ENCODE measurements at regions not wholly inside any gene's neighbourhood (a gene's known extent, or its start where the extent isn't known, plus 50 kb on each side); places are given as distances from the start of the nearest gene placed in this dataset.
"Not testable (repeated sequence)": the region's sequence is repeated elsewhere in the genome, so short reads cannot be mapped to it uniquely, and the experiment has no call there.

- DNase-seq (ENCODE audit: low read depth), result no peak
These were observed 109.7 kb upstream of the SYT6 start for GRCh38 chr1:114263343-114263742.

GRCh38 chr1:114262337-114262736, 108.7 kb upstream of the SYT6 start:
- no peak for DNase-seq (ENCODE audit: low read depth)

GRCh38 chr1:114260805-114261484, 107.3 kb upstream of the SYT6 start:
- no peak for DNase-seq (ENCODE audit: low read depth)

- DNase-seq (ENCODE audit: low read depth), result no peak
These were observed 106.0 kb upstream of the SYT6 start for GRCh38 chr1:114259511-114260160.

DNA sequence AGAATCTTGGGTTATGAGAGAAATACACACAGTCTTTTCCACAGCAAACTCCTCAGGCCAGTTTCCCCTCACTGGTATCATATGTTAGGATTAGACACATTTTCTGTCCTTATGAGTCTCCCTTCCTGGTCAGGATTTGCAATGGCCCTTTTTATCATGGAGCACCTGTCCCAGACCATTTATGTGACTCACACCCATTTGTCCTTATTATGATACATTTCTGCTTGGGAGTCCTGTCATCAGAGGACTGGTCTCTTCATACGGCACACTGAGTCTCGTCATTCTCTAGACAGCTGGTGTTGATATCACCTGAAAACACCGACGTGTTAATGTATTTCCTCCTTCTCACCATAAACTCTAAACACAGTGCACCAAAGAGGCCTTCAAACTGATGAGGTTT, 105.0 kb upstream of the SYT6 start:
- no peak for DNase-seq (ENCODE audit: low read depth)

DNA sequence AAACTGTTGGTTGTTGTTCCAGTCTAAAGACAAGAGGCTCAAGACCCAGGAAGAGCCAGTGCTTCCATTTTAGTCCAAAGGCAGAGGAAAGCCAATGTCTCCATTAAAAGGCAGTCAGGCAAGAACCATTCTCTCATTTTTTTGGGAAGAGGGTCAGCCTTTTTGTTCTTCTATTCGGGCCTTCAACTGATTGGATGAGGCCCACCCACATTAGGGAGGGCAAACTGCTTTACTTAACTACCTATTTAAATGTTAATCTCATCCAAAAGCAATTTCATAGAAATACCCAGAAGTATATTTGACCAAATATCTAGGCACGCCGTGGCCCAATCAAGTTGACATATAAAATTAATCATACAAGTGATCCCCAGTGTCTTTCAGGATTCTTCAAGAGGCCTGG, 104.4 kb upstream of the SYT6 start:
- DNase-seq (ENCODE audit: low read depth), result no peak

- no peak for DNase-seq (ENCODE audit: low read depth)
These were observed 103.9 kb upstream of the SYT6 start for GRCh38 chr1:114257554-114257953.

DNA sequence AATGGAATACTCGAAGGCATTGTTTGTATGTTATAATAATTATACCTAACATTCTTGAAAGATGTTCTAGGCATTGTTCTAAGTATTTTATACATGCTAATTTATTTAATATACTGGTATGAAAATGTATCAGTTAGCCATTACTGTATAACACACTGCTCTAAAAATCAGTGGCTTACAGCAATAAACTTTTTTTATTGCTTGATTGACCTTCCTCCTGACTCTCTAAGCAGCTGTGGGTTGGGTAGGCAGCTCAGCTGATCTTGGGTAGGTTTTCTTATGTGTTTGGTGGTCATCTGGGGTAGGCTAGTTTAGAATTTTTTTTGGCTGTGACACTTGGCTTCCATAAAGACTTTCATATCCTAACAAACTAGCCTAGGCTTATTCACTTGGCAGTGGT, 100.2 kb upstream of the SYT6 start:
- no peak for DNase-seq (ENCODE audit: low read depth)

- DNase-seq (ENCODE audit: low read depth), result no peak
These were observed 97.9 kb upstream of the SYT6 start for GRCh38 chr1:114251573-114251939.

- DNase-seq (ENCODE audit: low read depth), result no peak
These were observed 97.3 kb upstream of the SYT6 start for GRCh38 chr1:114250683-114251572.

DNA sequence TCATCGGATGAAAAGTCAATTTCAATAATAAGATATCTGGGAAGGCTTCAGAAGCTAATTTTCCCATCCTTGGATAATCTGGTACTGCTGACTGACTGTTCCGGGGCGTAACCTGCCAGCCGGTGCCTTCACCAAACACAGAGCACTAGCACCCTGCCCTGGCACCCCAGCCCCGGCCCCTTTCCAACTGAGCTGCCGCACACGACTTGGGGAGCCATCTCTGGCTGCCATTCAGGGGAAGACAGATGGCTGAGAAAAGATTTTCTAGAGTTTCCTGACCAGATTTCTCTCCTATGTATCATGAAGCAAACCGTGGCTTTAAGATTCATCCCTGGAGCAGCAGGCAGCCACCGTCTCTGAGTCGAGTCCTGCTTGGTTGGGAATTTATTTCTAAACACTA, 96.0 kb upstream of the SYT6 start:
- no peak for DNase-seq (ENCODE audit: low read depth)

- DNase-seq (ENCODE audit: low read depth), result no peak
These were observed 94.5 kb upstream of the SYT6 start for GRCh38 chr1:114248162-114248561.

GRCh38 chr1:114242531-114243210, 89.0 kb upstream of the SYT6 start:
- DNase-seq (ENCODE audit: low read depth), result not testable (repeated sequence)

GRCh38 chr1:114238053-114238452, 84.4 kb upstream of the SYT6 start:
- DNase-seq (ENCODE audit: low read depth), result no peak

DNA sequence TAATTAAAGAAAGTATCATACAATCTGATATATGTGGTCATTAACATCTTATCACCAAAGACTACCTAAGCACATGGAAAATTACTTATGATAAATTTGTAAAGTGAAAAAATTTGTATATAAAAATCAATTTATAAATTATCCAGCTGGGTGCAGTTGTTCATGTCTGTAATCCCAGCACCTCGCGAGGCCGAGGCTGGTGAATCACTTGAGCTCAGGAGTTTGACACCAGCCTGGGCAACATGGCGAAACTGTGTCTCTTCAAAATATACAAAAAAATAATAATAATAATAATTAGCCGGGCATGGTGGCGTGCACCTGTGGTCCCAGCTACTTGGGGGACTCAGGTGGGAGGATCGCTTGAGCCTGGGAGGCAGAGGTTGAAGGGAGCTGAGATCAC, 82.8 kb upstream of the SYT6 start:
- DNase-seq (ENCODE audit: low read depth), result no peak

DNA sequence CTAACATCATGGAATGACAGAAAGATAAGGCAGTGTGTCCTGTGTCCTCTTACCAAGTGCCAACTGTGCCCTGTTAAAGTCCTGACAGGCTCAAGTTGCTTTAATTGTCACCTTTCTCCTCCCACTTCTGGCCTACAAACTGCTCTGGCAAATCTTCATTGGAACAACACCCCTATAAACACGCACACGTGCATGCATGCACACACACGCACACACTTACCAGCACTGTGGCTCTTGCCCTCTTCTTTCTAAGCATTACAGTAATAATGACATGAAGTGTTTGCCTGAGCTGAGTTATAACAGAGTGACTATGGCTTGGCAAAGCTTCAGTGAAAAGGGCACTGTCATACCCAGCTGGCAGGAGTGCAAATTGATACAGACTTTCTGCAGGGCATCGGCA, 82.3 kb upstream of the SYT6 start:
- DNase-seq (ENCODE audit: low read depth), result no peak

DNA sequence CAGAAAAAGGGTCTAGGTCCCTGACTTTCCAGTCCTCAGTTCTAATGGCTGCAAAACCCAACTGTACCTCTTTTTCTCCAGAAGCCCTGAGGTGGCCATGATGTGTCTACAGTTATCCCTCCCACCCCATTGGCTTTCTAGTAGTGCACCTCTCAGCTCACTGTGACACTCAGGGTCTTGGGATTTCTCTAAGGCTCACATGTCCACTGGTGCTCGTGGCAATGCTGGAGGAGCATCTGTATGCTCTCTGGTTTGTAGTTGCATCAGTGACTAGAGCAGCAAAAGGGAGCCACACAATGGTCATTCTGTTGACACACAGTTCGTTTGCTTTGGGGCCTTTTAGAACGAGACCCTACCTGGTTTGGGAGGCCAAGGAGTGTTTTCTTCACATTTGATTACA, 81.6 kb upstream of the SYT6 start:
- DNase-seq (ENCODE audit: low read depth), result no peak

DNA sequence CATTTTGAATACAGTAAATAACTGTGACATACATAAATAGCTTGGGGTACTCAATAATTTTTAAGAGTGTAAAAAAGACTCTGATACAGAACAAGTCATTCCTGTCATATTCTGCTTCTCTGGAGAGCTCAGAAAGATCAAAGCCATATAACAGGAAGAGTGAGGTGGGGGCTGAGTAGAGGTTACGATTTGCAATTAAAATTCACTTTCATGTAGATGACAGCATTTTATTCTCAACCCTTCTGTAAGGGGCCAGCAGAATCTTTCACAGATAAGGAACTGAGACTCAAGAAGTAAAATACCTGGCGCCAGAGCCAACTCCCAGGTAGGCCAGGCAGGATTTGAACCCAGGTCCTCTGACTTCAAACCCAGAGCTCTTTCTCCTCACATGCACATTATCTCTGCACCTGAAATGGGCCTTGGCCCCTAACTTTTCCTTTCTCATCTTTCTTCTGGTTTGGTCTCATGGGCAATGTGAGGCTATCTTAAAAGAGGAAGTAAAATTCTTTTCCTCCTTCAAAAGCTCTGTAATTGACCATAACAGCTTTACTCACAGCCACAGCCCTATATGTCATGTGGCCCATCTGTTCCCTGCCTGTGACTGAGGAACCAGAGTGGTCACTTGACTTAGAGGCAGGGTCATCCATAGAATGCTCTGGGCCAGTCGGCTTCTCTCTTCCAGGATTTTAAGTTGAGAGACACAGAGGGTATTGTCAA, 80.9 kb upstream of the SYT6 start:
- DNase-seq (ENCODE audit: low read depth), result no peak

GRCh38 chr1:114232691-114233090, 79.0 kb upstream of the SYT6 start:
- no peak for DNase-seq (ENCODE audit: low read depth)

DNA sequence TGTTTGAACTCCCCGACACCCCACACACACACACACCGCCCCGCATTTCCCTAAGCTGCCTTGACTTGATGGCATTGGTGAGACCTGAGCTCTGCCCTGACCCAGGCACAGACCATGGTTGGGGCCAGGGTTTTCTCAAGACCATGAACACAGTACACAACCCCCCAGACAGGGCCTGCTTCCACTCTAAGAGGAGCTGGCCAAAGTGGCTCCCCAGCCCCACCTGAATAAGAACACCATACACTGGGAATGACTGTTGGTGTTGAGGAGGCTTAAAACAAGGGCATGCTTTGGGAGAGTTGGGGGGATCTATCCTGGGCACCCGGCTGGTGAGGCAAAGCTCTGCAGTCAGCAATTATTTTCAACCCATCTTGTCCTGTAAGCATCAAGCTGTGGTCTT, 77.6 kb upstream of the SYT6 start:
- no peak for DNase-seq (ENCODE audit: low read depth)

- no peak for DNase-seq (ENCODE audit: low read depth)
These were observed 75.7 kb upstream of the SYT6 start for GRCh38 chr1:114229368-114229767.

DNA sequence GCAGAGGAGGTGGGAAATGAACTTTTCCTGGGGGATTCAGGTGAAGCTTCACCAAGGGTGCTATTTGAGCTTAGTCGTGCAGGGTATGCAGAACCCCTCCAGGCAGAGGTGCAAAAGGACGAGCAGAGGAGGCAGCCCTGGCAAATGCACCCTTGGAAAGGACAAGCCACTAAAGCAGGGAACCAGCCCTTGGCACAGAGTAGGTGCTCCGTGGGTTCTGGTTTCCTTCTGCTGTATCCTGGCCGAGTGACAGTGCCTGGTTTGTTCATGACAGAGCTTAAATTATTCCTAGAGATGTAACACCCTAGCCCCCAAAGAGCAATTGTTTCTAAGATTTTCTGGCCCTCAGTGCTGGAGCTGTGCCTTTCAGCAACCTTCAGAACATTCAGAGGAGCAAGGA, 73.4 kb upstream of the SYT6 start:
- DNase-seq (ENCODE audit: low read depth), result no peak

Measured in GM04504 (cell line).